ENCODE measurements at regions not wholly inside any gene's neighbourhood (a gene's known extent, or its start where the extent isn't known, plus 50 kb on each side); places are given as distances from the start of the nearest gene placed in this dataset.

DNA sequence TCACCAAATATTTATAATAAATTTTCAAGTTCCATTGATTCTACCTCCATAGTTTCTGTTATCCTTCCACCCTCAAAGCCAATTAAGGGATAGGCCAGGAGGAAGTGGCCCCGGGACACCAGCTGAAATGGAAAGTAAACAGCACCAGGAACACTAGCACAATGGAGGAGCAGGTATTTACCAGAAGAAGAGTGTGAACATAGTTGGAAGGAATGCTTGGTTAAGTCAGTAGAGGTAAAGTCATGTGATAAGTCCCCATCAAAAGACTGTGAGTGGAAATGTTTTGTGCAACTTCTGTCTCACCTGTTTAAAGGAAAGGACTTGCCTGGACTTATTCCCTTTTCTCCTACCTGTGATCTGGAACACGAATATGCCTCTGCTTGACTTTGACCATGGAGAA, 146.7 kb upstream of the RAI14 start:
- H3K27ac ChIP-seq, result no peak overlapping the region
- no peaks in the 10 kb centered on the region for H3K27me3 ChIP-seq
- TF ChIP-seq, protein P1, sequence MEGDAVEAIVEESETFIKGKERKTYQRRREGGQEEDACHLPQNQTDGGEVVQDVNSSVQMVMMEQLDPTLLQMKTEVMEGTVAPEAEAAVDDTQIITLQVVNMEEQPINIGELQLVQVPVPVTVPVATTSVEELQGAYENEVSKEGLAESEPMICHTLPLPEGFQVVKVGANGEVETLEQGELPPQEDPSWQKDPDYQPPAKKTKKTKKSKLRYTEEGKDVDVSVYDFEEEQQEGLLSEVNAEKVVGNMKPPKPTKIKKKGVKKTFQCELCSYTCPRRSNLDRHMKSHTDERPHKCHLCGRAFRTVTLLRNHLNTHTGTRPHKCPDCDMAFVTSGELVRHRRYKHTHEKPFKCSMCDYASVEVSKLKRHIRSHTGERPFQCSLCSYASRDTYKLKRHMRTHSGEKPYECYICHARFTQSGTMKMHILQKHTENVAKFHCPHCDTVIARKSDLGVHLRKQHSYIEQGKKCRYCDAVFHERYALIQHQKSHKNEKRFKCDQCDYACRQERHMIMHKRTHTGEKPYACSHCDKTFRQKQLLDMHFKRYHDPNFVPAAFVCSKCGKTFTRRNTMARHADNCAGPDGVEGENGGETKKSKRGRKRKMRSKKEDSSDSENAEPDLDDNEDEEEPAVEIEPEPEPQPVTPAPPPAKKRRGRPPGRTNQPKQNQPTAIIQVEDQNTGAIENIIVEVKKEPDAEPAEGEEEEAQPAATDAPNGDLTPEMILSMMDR (IDR thresholded peaks at IDR 0.05; ENCODE audit: low read depth, low read length), result no peak
- DNase-seq (ENCODE audit: low read depth in 1 of 2, low spot score in 1 of 2), result no peak
- H3K36me3 ChIP-seq, result no peaks in the 10 kb centered on the region
- H3K4me1 ChIP-seq (ENCODE audit: low read depth), result no peaks in the 10 kb centered on the region
- no peak overlapping the region for H3K4me3 ChIP-seq
- no peaks in the 10 kb centered on the region for H3K9me3 ChIP-seq (ENCODE audit: low read depth)

DNA sequence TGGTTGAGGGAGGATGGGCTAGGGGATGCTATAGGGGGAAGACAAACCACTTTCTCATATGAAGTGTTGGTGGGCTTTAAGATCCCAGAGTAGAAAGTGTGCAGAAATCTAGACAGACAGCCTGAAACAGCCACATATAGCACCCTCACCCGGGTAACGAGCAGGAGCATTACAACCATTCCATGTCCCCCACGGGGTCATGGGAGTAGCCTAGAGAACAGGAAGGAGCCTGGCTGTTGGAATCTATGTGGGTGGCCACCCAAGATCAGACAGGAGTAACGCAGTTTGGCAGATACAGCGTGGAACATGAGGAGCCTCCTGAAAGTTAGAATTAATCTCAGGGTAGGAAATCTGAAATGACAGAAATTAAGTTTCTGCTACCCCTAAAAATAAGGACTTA, 146.1 kb upstream of the RAI14 start:
- no peaks in the 10 kb centered on the region for H3K9me3 ChIP-seq (ENCODE audit: low read depth)
- H3K27ac ChIP-seq, result no peak overlapping the region
- TF ChIP-seq, protein P1 (IDR thresholded peaks at IDR 0.05; ENCODE audit: low read depth, low read length), result no peak
- H3K4me3 ChIP-seq, result no peak overlapping the region
- no peaks in the 10 kb centered on the region for H3K4me1 ChIP-seq (ENCODE audit: low read depth)
- DNase-seq (ENCODE audit: low read depth in 1 of 2, low spot score in 1 of 2), result no peak
- no peaks in the 10 kb centered on the region for H3K27me3 ChIP-seq
- no peaks in the 10 kb centered on the region for H3K36me3 ChIP-seq

DNA sequence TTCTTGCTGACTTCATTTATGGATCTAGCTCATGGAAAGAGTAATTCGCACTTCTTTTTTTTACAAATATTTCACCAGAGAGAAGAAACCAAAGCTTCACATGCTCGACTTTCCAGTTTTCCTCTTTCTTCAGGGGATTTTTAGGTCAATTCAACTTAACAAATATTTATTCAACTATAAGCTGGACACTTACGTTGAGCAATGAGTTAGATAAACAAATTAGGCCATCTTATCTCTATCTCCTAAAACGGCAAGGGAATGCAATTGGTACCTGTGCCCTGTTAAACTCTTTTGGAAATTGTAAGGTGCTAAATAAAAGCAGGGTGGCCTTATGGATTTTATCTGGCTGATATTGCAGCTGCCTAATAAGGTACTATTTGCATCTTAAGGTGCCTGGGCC, 145.1 kb upstream of the RAI14 start:
- TF ChIP-seq, protein P1 (IDR thresholded peaks at IDR 0.05; ENCODE audit: low read depth, low read length), result no peak
- H3K9me3 ChIP-seq (ENCODE audit: low read depth), result no peaks in the 10 kb centered on the region

DNA sequence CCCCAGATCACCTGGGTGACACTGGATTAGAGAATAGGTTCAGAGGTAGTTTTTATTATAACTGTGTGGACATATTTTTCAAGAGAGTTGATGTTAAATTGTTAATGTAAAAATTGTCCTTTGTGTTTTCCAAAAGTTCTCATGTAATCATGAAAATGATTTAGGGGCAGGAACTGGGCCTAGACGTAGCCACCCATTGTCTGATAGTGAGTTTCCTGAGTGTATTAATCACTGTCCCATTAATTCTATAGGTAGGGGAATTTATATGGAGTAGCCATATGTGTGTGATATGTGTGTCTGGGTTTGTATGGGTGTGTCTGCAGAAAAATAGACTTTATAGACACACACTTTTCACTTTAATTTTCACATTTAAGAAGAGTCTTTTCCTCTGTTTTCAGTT, 144.6 kb upstream of the RAI14 start:
- Histone ChIP-seq H3K9me3 (ENCODE audit: low read depth) (no peaks in the 10 kb centered on the region), H3K4me3 (no peak overlapping the region), H3K4me1 (ENCODE audit: low read depth) (no peaks in the 10 kb centered on the region), H3K27me3 (no peaks in the 10 kb centered on the region), H3K36me3 (no peaks in the 10 kb centered on the region), H3K27ac (peak overlapping the region; percentile 28)
- TF ChIP-seq, protein P1 (IDR thresholded peaks at IDR 0.05; ENCODE audit: low read depth, low read length), result no peak
- no peak for DNase-seq (ENCODE audit: low read depth in 1 of 2, low spot score in 1 of 2)

More for the DNA sequence above, 145.1 kb upstream of the RAI14 start:
- H3K4me1 ChIP-seq (ENCODE audit: low read depth), result no peaks in the 10 kb centered on the region
- no peaks in the 10 kb centered on the region for H3K27me3 ChIP-seq
- no peak overlapping the region for H3K4me3 ChIP-seq
- no peak overlapping the region for H3K27ac ChIP-seq
- H3K36me3 ChIP-seq, result no peaks in the 10 kb centered on the region
- DNase-seq (ENCODE audit: low read depth in 1 of 2, low spot score in 1 of 2), result no peak

DNA sequence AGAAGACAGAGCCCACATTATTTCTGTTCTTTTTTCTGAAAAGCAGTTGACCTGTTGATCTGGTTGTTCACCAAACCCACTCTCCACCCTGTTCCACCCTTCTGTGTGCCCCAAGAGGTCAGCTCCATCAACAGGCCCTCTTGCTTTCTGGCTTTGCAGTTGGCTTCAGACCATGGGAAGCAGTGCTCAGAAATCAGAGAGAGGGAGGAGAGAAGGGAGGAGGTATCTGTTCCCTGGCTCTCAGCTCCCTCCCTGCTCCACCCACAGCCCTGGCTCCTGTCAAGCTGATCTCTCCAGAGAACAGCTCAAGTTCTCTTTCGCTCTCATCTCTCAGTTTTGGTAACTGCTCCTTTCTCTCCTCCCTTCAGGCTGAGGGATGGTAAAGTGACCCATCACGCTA, 144.2 kb upstream of the RAI14 start:
- Histone ChIP-seq H3K27ac (peak overlapping the region; percentile 28), H3K27me3 (no peaks in the 10 kb centered on the region), H3K4me3 (no peak overlapping the region), H3K9me3 (ENCODE audit: low read depth) (no peaks in the 10 kb centered on the region), H3K4me1 (ENCODE audit: low read depth) (no peaks in the 10 kb centered on the region), H3K36me3 (no peaks in the 10 kb centered on the region)
- DNase-seq (ENCODE audit: low read depth in 1 of 2, low spot score in 1 of 2), result peak; percentile 30 to 50
- TF ChIP-seq, protein P1 (IDR thresholded peaks at IDR 0.05; ENCODE audit: low read depth, low read length), result no peak

DNA sequence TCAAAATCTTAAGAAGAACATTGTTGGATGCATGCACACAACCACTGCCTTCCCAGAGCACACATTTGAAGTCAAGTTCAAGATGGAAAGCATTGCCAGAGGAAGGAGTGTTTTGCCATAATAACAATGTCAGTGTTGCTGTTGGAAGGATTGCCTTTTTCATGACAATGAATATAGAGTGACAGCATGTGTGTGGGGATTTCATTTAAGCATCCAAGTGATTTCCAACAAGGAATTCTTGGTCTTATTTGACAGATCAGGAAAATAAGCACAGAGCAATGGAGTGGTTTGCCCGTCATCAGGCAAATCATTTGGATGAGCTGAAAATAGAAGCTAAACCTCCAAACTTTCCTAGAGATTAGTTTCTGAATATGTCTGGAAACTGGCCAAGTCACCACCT, 140.0 kb upstream of the RAI14 start:
- no peak overlapping the region for H3K27ac ChIP-seq
- H3K27me3 ChIP-seq, result no peaks in the 10 kb centered on the region
- no peaks in the 10 kb centered on the region for H3K9me3 ChIP-seq (ENCODE audit: low read depth)
- H3K36me3 ChIP-seq, result no peaks in the 10 kb centered on the region
- no peaks in the 10 kb centered on the region for H3K4me1 ChIP-seq (ENCODE audit: low read depth)
- H3K4me3 ChIP-seq, result no peak overlapping the region
- TF ChIP-seq, protein P1 (IDR thresholded peaks at IDR 0.05; ENCODE audit: low read depth, low read length), result no peak
- DNase-seq (ENCODE audit: low read depth in 1 of 2, low spot score in 1 of 2), result no peak
